ENCODE measurements at regions not wholly inside any gene's neighbourhood (a gene's known extent, or its start where the extent isn't known, plus 50 kb on each side); places are given as distances from the start of the nearest gene placed in this dataset.

DNA sequence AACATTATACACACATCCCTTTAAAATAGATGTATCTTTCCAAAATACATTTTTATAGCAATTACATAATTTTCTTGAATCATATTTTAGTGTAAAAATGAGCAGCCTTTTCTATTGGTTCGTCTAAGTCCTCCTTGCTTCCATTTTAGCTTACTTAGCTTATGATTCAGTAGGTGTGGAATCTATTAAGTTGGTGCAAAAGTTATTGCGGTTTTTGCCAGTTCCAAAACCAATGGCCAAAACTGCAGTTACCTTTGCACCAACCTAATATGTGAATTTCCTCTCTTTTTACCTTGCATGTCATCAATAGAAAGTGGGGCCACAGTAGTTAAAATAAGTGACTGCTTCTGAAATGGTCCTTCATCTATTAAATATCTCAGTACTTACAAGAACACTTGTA, 279.0 kb downstream of the OTUD1 start:
- TF ChIP-seq POLR2AphosphoS5 (IDR thresholded peaks at IDR 0.05; ENCODE audit: low read depth, low read length), result no peak
- TF ChIP-seq FOXP2 (optimal IDR thresholded peaks at IDR 0.05; ENCODE audit: borderline replicate concordance, extremely low read depth, extremely low read length, insufficient read depth), result no peak
- no peak for TF ChIP-seq SIN3A (IDR thresholded peaks at IDR 0.05; ENCODE audit: borderline replicate concordance, insufficient read depth, low read length)
- TF ChIP-seq TAF1 (IDR thresholded peaks at IDR 0.05; ENCODE audit: borderline replicate concordance, insufficient read depth, low read length), result no peak
- TF ChIP-seq REST (IDR thresholded peaks at IDR 0.05; ENCODE audit: insufficient read depth in 1 of 2, low read depth in 2 of 2, low read length in 2 of 2), result no peak

DNA sequence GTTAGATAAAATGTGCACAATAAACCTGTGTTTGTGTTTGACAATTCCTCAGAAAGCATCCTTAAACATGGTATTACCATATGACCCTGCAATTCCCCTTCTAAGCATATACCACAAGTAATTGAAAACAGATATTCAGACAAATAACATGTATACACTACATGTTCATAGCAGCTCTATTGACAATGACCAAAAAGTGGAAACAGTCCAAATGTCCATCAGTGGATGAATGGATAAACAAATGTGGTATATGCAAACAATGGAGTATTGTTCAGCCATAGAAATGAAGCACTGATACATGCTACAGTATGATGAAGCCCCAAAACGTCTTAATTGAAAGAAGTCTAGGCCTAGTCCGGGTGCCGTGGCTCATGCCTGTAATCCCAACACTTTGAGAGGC, 280.1 kb downstream of the OTUD1 start:
- TF ChIP-seq POLR2AphosphoS5 (IDR thresholded peaks at IDR 0.05; ENCODE audit: low read depth, low read length) (no peak), REST (IDR thresholded peaks at IDR 0.05; ENCODE audit: insufficient read depth in 1 of 2, low read depth in 2 of 2, low read length in 2 of 2) (no peak), FOXP2 (optimal IDR thresholded peaks at IDR 0.05; ENCODE audit: borderline replicate concordance, extremely low read depth, extremely low read length, insufficient read depth) (no peak), TAF1 (IDR thresholded peaks at IDR 0.05; ENCODE audit: borderline replicate concordance, insufficient read depth, low read length) (no peak), SIN3A (IDR thresholded peaks at IDR 0.05; ENCODE audit: borderline replicate concordance, insufficient read depth, low read length) (no peak)

DNA sequence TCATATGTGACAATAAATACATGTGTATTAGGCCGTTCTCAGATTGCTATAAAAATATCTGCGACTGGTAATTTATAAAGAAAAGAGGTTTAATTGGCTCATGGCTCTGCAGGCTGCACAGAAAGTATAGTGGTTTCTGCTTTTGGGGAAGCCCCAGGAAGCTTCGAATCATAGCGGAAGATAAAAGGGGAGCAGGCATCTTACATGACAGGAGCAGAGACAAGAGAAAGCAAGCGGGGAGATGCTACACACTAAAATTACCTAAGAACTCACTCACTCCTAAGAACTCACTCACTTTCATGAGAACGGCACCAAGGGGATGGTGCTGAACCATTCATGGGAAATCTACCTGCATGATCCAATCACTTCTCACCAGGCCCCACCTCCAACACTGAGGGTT, 284.9 kb downstream of the OTUD1 start:
- TF ChIP-seq REST (IDR thresholded peaks at IDR 0.05; ENCODE audit: insufficient read depth in 1 of 2, low read depth in 2 of 2, low read length in 2 of 2) (no peak), POLR2AphosphoS5 (IDR thresholded peaks at IDR 0.05; ENCODE audit: low read depth, low read length) (no peak), FOXP2 (optimal IDR thresholded peaks at IDR 0.05; ENCODE audit: borderline replicate concordance, extremely low read depth, extremely low read length, insufficient read depth) (no peak), SIN3A (IDR thresholded peaks at IDR 0.05; ENCODE audit: borderline replicate concordance, insufficient read depth, low read length) (no peak), TAF1 (IDR thresholded peaks at IDR 0.05; ENCODE audit: borderline replicate concordance, insufficient read depth, low read length) (no peak)

GRCh38 chr10:23725548-23725947, 286.7 kb downstream of the OTUD1 start:
- TF ChIP-seq TAF1 (IDR thresholded peaks at IDR 0.05; ENCODE audit: borderline replicate concordance, insufficient read depth, low read length), result no peak

DNA sequence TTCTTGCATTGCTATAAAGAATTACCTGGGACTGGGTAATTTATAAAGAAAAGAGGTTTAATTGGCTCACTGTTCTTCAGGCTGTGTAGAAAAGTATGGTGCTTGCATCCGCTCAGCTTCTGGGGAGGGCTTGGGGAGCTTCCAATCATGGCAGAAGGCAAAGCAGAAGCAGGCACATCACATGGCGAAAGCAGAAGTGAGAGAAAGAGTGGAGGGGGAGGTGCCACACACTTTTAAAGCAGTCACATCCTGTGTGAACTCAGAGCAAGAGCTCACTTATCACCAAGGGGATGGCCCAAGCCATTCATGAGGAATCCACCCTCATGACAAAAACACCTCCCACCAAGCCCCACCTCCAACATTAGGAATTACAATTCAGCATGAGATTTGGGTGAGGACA, 303.5 kb downstream of the OTUD1 start:
- TF ChIP-seq REST (IDR thresholded peaks at IDR 0.05; ENCODE audit: insufficient read depth in 1 of 2, low read depth in 2 of 2, low read length in 2 of 2) (no peak), POLR2AphosphoS5 (IDR thresholded peaks at IDR 0.05; ENCODE audit: low read depth, low read length) (no peak)
